GM19324 (cell line): ENCODE measurements at regions not wholly inside any gene's neighbourhood (a gene's known extent, or its start where the extent isn't known, plus 50 kb on each side); places are given as distances from the start of the nearest gene placed in this dataset.
"Not testable (repeated sequence)": the region's sequence is repeated elsewhere in the genome, so short reads cannot be mapped to it uniquely, and the experiment has no call there.

Source experiments
- ATAC-seq: cut with Tn5 transposase; IDR thresholded peaks from one replicate; pipeline ENCODE4 v1.9.1; 2021; ENCODE audit warnings: mild to moderate bottlenecking, moderate library complexity; ENCODE audit not compliant: unreplicated experiment, low FRiP score

DNA sequence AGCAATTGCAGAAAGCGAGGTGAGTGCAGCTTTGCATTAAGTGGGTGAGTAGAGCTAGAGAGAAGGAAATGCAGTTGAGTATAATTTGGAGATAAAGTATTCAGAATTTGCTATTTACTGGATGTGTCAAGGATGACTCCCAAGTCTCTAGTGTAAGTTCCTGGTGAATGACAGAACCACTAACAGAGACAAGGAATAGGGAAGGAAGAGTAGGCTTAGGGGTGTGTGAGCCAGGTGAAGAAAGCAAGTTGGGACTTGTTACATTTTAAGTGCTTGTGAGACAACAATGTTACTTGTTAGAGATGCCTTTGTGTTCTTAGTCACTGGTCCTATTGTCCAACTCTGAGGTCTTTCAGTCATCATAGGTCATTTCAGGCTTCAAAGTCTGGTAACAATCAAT lies 70.8 kb downstream of the TBC1D26 start:
- not testable (repeated sequence) for ATAC-seq

DNA sequence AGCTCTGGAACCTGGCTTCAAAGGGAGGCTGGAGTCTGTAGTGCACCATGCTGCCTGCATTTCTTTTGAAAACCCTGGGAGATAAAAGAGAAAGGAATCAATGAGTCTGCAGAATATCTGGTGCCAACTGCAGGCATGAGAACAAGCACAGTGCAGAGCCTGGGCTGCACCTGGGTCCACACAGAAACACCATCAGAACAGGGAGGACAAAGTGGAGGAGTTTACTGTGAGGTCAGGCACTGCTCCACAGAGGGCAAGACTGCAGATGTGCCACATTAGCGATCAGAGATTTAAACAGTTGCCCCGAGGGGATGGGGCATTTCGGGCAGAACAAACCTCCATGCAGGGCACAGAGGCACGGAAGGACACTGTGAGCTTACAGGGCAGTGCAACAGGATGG lies 74.7 kb downstream of the TBC1D26 start:
- ATAC-seq, result not testable (repeated sequence)

DNA sequence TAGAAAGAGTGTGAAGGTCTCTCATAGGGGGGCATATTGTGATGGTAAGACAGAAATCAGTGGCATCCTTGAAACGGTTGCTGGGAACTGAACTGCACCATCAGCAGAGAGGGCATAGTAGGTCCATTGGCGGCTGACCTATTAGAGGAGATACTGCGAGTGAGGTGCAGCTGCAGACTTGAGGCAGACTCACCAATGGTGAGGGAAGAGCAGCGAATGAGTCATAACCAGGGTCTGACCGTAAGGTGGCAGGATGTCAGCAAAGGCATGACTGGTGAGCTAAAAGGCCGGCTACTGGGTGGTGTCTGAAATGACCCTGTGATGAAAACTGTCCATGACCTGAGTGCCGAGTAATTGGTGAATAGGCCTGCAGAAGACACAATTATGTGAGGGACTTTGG lies 81.3 kb downstream of the TBC1D26 start:
- ATAC-seq, result not testable (repeated sequence)

DNA sequence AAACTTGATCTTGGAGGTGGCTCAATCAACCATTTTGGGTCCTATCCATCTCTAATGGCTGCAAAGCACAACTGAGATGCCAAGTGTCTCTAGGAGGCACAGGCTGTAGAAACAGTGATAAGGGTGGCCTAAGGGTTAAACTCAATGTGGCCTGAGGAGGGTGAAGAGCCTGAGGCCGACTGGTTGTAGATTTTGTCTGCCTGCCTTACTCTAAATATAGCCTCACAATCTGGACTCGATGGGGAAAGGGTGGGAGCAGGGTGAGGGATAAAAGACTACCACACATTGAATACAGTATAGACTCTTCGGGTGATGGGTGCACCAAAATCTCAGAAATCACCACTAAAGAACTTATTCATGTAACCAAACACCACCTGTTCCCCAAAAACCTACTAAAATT lies 81.9 kb downstream of the TBC1D26 start:
- not testable (repeated sequence) for ATAC-seq

DNA sequence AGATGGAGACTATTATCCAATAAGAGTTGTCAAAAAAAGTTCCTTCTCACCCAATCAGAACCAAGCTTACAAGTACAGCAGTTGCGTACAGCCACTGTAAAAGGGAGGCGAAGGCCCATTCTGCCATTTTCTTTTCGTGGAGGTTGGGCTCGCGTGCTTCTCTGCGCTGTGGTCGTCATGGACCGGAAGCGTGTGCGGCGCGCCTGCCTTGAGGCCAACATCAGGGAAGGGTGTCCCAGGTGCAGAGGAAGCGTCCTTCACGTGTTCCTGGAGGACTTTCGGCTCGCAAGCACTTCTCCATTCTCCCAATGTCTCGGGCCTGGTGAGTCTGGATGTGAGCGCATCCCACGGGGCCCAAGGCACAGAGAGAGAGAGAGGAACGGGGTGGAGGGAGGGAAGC lies 85.8 kb downstream of the TBC1D26 start:
- ATAC-seq, result not testable (repeated sequence)

DNA sequence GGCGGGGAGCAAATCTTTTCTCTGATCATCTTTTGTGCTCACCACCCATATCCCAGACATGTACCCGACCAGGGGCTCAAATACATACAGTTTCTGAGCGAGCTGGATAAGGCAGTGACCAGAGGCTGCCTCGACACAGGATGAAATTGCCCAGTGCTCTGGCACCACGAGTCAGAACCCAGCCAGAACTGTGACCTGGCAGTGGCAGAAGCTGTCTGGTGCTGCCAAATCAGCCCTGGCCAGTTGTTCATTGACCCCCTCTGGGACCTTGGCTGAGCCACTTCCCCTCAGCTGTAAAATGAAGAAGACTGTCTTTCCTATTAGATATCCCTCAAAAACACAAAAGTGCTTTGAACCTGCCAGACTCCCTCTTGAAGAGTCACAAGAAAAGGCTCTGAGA lies 90.2 kb downstream of the TBC1D26 start:
- not testable (repeated sequence) for ATAC-seq

DNA sequence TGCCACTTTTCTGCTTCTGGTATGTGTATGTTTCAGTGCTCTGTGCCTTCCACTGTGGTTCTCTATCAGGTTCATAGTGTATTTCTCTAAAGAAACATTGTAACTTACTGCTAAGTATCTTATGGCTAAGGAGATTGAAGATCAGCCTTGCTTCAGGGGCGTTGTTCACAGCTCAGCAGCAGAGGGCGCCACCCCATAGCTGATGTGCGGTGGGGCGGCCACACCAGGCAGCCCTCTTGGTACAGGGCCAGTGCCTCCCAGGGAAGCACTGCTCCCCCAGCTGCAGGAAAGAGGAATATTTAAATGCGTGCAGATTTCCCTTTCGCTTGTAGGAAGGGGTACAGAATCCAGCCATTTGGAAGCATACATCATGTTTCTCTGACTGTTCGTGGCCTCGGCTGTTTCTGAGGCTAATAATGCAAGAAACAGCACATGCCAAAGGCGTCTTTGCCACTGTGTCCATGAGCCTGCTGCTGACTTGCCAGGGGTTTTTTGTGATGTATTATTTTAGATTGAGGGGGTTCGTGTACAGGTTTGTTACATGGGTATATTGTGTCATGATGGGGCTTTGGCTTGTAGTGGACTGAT lies 96.7 kb downstream of the TBC1D26 start:
- ATAC-seq, result not testable (repeated sequence)

DNA sequence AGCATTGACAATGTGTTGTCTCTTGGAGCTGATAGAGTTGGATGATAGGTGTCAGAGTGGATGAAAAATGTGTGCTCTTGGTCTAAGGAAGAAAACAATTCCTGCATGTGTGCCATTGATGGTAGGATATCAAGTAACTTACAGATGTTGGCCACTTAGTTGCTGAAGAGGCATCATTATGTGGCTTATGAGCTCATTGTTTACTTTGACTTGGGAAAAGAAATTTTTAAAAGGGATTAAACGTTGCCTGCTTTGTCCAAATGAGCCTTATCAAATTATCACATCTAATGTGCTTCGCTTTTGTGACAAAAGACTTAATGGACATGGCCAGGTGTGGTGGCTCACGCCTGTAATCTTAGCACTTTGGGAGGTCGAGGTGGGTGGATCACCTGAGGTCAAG lies 98.1 kb downstream of the TBC1D26 start:
- not testable (repeated sequence) for ATAC-seq

DNA sequence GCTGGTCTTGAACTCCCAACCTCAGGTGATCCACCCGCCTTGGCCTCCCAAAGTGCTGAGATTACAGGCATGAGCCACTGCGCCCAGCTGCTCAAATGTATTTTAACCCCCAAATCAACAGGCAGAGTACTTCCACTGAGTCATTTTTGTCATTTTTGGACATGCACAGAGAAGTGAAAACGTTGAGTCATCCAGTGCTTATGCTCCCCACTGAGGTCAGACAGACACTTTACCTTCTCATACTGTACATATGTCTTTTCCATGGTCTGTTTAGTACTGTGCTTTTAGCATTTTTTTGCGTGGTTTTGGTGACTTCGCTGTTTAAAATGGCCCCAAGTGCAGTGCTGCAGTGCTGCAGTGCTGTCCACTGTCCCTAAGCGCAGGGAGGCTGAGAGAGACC lies 99.1 kb downstream of the TBC1D26 start:
- peak; percentile 57 for ATAC-seq

DNA sequence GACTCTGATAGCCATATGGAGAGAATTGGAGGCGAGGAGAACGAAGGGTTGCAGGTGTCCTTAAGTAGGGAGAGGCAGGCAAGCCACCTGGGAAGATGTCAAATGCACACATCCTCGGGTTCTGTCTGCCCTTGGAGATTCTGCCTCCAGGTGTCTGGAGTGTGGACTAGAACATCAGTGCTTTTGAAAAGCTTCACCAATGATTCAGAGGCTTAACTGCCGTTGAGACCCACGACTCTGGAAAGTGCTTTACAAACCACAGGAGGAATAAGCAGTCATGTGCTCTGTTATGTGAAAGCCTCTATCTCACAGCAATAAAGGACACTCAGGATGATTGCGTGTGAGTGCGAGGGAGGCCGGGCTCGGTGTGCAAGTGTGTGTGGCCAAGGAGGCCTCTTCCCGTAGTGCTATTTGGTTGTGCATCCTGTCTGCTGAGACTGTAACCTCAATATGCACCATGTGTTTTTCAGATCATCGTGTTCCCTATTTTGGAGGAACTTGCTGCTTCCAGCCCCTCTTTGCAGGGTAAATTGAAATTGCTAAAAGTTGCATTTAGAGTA lies 100.9 kb downstream of the TBC1D26 start:
- ATAC-seq, result not testable (repeated sequence)

DNA sequence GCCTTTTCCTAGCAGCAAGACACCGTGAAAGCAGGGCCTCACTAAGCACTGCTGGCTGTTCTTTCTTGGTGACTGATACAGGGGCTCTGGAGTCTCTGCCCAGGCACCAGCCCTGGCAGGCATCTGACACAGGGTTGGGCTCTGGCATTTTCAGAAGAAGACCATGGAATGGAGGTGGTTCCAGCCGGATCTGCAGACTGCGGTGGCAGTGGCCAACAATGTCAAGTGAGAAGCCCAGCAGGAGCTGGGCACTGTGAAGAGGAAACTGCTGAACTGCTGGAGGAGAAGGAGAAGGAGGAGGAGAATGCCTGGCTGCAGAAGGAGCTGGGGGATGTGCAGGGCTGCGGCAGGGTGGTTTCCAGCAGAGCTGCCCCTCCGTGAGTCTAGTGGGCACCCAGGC lies 101.8 kb downstream of the TBC1D26 start:
- not testable (repeated sequence) for ATAC-seq

DNA sequence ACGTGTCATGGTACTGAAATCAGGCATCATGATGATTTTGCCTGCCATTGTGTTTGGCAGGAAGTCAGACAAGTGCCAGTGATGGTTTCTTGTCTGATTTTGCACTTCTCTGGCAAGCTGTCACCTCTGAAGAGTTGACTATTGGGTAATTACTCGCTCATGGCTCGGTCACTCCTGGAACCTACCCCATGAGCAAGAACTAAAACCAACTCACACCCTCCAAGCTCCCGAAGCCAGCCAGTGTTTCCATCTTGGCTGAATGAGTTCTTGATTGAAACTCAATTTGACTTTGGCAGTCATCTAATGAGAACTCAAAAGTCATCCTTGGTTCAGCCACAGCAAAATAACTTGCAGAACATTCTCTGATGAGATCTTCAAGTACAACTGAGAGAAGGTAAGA lies 103.4 kb downstream of the TBC1D26 start:
- not testable (repeated sequence) for ATAC-seq

DNA sequence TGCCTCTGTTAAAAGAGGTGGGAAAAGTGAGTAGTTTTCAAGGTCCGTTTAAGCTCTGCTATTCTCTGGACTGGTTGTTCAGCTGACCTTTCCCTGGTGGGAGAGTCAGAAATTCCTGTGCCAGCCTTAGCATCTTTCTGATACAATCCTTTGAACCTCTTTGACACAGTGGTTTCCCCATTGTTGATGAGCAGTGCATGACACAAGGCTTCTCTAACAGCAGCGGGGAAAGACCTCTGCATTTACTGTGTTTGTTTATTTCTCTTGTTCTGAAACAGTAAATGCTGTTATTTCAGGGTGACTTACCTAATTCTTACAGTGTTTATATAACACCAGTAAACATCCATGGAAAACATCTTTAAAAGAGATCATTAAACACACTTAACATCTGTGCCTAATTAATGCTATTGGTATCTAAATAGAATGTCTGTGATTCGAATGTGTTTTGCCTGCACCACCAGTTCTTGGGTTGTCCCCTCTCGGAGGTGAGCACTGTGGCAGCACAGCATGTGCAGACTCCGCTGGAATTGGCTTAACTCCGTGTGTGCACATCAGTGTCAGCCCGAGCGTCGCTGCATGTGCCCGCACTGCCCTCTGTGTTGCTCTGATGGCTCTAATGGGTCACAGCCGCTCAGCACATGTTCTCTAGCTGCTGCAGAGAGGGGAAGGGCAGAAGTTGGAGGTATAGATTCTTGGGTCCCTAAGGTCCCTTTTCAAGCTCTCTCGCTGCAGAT lies 104.3 kb downstream of the TBC1D26 start:
- not testable (repeated sequence) for ATAC-seq

DNA sequence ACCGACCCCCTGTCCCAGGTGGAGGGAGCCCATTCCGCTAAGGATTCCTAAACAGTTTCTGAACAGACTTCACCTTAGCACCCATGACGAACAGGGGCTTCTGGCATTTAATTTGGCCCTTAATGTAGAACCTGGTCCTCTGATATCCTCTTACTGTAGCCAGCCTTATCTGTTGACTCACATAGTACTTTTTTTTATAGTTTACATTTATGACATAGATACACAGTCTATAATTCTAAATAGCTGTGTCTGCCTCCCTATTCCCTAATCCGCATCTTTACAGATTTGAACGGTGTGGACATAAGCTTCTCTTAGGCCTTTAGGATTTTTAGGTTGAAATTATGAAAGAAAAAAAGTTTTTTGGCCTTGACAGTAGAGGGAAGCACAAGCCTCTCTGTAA lies 104.9 kb downstream of the TBC1D26 start:
- not testable (repeated sequence) for ATAC-seq

DNA sequence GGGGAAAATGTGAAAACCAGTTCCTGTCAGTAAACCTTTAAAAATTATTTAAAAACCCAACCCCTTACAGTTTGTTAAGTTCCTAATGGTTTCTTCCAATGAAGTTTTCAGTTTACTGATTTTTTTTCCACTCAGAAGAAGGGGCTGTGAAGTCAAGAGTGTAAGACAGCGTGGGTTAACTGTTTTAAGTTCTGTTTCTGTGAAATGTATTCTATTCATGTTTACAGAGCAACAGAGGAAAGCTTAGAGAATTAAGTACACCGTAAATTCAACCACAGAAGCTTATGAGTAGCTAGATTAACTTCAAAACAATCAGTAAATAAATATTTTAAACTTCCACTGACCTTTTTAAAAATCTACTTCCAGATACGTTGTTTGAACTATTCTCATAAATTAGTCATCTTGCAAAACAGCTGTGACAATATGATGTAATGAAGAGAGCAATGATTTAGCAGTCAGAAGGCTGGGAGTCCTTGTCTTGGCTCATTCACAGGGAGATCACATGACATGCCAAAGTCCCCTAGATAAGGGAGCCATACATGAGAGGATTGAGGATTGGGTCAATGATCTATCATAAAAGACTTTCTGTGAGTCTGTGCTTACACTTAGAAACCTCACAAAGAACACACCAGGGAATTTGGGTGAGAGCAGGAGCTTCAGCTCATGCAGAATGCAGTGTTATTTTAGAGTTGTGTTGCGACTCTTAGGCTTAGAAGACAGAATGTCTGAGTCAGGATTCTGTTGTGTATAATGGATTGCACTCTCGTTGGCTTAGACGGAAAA lies 97.3 kb upstream of the ADORA2B start:
- ATAC-seq, result not testable (repeated sequence)

DNA sequence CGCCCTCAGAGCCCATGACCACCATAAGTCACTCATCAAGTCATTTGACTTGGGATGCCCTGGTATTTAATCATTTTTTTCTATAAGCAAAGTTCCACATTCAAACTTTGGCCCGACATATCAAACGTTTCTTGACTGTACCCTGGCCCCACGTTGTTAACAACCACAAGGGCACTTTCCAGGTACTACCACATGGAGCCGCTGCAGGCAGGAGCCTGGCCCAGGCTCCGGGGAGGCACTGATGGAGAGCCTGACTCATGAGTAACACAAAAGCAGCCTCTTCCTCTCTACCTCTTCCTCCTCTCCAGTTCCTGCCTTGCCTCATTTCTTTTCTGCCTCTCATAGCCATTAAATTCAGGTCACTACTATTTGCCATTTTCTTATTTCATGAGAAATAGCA lies 95.9 kb upstream of the ADORA2B start:
- not testable (repeated sequence) for ATAC-seq

DNA sequence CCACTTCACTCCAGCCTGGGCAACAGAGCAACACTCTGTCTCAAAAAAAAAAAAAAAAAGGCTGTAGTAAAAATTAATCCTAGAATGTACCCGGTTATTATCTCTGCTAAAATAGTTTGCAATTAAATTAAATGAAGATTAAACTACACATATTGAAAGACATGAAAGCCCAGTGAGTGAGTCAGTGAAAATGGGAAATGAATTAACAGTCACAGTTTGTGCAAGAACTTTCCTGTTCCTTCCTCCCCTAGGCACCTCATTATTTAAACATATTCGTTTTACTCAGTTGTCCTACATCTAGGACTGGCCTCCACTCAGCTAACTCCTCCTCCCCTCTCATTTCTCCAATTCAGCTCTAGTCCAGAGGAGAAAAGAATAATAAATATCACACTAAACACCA lies 94.9 kb upstream of the ADORA2B start:
- ATAC-seq, result not testable (repeated sequence)

DNA sequence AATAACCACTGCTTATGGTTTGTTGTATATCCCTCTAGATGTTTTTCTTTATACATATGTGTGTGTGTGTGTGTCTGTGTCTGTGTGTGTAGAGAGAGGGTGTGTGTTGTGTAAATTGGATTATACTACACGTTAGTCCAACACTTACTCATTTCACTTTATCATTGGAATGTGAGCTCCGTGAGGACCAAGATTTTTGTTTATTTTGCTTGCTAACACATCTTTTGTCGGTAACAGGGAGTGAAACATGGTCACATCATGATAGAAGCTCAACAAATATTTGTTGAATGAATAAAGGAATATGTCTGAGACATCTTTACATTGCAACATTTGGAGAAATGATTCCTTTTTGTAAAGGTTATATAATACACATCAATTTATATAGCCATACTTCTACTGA lies 94.2 kb upstream of the ADORA2B start:
- not testable (repeated sequence) for ATAC-seq

DNA sequence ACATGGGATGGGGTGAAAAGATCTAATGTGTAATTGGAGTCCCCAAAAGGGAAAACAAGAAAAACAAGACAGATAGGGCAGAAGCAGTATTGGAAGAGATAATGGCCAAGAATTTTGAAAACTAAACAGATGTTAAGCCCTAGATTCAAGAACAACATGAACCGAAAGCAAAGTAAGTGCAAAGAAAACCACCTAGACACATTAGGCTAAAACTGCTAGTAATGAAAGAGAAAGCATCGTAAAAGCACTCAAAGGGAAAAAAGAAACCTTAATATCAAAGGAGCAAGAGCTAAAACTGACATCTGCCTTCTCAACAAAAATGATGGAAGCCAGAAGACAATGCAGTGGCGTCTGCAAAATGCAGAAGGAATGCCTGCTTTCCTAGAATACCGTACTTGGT lies 92.1 kb upstream of the ADORA2B start:
- not testable (repeated sequence) for ATAC-seq

DNA sequence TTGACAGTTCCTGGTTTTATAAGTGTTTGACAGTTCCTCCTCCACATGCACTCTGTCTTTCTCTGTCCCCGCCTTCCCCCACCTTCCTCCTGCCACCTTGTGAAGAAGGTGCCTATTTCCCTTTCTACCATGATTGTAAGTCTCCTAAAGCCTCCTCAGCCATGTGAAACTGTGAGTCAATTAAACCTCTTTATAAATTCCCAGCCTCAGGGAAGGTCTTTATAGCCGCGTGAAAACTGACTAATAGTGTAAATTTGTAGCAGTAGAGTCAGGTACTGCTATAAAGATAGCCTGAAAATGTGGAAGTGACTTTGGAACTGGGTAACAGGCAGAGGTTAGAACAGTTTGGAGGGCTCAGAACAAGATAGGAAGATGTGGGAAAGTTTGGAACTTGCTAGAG lies 88.7 kb upstream of the ADORA2B start:
- not testable (repeated sequence) for ATAC-seq

DNA sequence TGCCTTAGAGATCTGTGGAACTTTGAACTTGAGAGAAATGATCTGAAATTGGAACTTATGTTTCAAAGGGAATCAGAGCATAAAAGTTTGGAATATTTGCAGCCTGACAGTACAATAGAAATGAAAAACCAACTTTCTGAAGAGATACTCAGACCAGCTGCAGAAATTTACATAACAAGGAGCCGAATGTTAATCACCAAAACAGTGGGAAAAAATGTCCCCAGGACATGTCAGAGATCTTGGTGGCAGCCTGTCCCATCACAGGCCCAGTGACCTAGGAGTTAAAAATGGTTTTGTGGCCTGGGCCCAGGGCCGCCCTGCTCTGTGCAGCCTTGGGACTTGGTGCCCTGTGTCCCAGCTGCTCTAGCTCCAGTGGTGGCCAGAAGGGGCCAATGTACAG lies 88.2 kb upstream of the ADORA2B start:
- not testable (repeated sequence) for ATAC-seq
